ENCODE measurements at regions not wholly inside any gene's neighbourhood (a gene's known extent, or its start where the extent isn't known, plus 50 kb on each side); places are given as distances from the start of the nearest gene placed in this dataset.
"Not testable (repeated sequence)": the region's sequence is repeated elsewhere in the genome, so short reads cannot be mapped to it uniquely, and the experiment has no call there.

- no peak for DNase-seq (ENCODE audit: low read depth)
Observed at GRCh38 chr22:25281675-25282345, 62.4 kb downstream of the CRYBB2 start.

- DNase-seq (ENCODE audit: low read depth): no peak
Observed at GRCh38 chr22:25282346-25282670, 62.9 kb downstream of the CRYBB2 start.

- DNase-seq (ENCODE audit: low read depth): no peak
Observed at GRCh38 chr22:25282671-25283561, 63.5 kb downstream of the CRYBB2 start.

GRCh38 chr22:25288481-25288880 lies 69.0 kb downstream of the CRYBB2 start:
- DNase-seq (ENCODE audit: low read depth): not testable (repeated sequence)

- not testable (repeated sequence) for DNase-seq (ENCODE audit: low read depth)
Observed at GRCh38 chr22:25301912-25302311, 82.5 kb downstream of the CRYBB2 start.

- not testable (repeated sequence) for DNase-seq (ENCODE audit: low read depth)
Observed at GRCh38 chr22:25309586-25309985, 90.1 kb downstream of the CRYBB2 start.

- DNase-seq (ENCODE audit: low read depth): not testable (repeated sequence)
Observed at GRCh38 chr22:25311924-25312323, 92.5 kb downstream of the CRYBB2 start.

GRCh38 chr22:25318081-25318823 lies 98.8 kb downstream of the CRYBB2 start:
- DNase-seq (ENCODE audit: low read depth): no peak

- DNase-seq (ENCODE audit: low read depth): no peak
Observed at GRCh38 chr22:25327018-25327755, 107.7 kb downstream of the CRYBB2 start.

GRCh38 chr22:25331050-25331449 lies 111.6 kb downstream of the CRYBB2 start:
- no peak for DNase-seq (ENCODE audit: low read depth)

- DNase-seq (ENCODE audit: low read depth): not testable (repeated sequence)
Observed at GRCh38 chr22:25331911-25332310, 112.5 kb downstream of the CRYBB2 start.

GRCh38 chr22:25332386-25332785 lies 112.9 kb downstream of the CRYBB2 start:
- DNase-seq (ENCODE audit: low read depth): no peak

GRCh38 chr22:25334162-25334490 lies 114.7 kb downstream of the CRYBB2 start:
- DNase-seq (ENCODE audit: low read depth): peak; percentile 53

- DNase-seq (ENCODE audit: low read depth): not testable (repeated sequence)
Observed at GRCh38 chr22:25334631-25335030, 115.2 kb downstream of the CRYBB2 start.

- not testable (repeated sequence) for DNase-seq (ENCODE audit: low read depth)
Observed at GRCh38 chr22:25335276-25335675, 115.8 kb downstream of the CRYBB2 start.

- not testable (repeated sequence) for DNase-seq (ENCODE audit: low read depth)
Observed at GRCh38 chr22:25340536-25340935, 121.1 kb downstream of the CRYBB2 start.

GRCh38 chr22:25344366-25344765 lies 124.9 kb downstream of the CRYBB2 start:
- DNase-seq (ENCODE audit: low read depth): not testable (repeated sequence)

GRCh38 chr22:25346859-25347751 lies 127.7 kb downstream of the CRYBB2 start:
- DNase-seq (ENCODE audit: low read depth): no peak

GRCh38 chr22:25347752-25348102 lies 128.3 kb downstream of the CRYBB2 start:
- DNase-seq (ENCODE audit: low read depth): no peak

GRCh38 chr22:25348391-25348790 lies 129.0 kb downstream of the CRYBB2 start:
- no peak for DNase-seq (ENCODE audit: low read depth)

Data from myocyte (in vitro differentiated cells).